OCI-LY1 (cell line): ENCODE measurements at regions not wholly inside any gene's neighbourhood (a gene's known extent, or its start where the extent isn't known, plus 50 kb on each side); places are given as distances from the start of the nearest gene placed in this dataset.

Experiments used
- H2AFZ ChIP-seq: fragments of 200-600 bp; sonication (generic), shearing (Covaris generic); 2 replicates; pipeline ENCODE4 v1.6.0; 2014; ENCODE audit warnings: antibody characterized with exemption, mild to moderate bottlenecking, low read length
- H3F3A ChIP-seq: fragments of 200-600 bp; sonication (generic), shearing (Covaris generic); 2 replicates; pipeline ENCODE4 v1.6.0; 2014; ENCODE audit warnings: mild to moderate bottlenecking, antibody characterized with exemption, low read length, moderate library complexity; ENCODE audit not compliant: insufficient read depth
- H3K27ac ChIP-seq: fragments of 200-600 bp; sonication (generic); 2 replicates; pipeline ENCODE4 v1.5.1; 2014; ENCODE audit warnings: low read length, mixed run types, mild to moderate bottlenecking, low read depth; ENCODE audit not compliant: poor library complexity, severe bottlenecking
- H3K27me3 ChIP-seq: fragments of 200-600 bp; sonication (generic); 2 replicates; pipeline ENCODE4 v1.6.0; 2014; ENCODE audit warnings: antibody characterized with exemption, mild to moderate bottlenecking, low read length, moderate library complexity; ENCODE audit not compliant: insufficient read depth
- H3K36me3 ChIP-seq: fragments of 200-600 bp; sonication (generic); 2 replicates; pipeline ENCODE4 v1.6.1; 2014; ENCODE audit warnings: mild to moderate bottlenecking, antibody characterized with exemption, low read length, moderate library complexity, mixed read lengths; ENCODE audit not compliant: insufficient read depth
- H3K4me1 ChIP-seq: fragments of 200-600 bp; sonication (generic); 2 replicates; pipeline ENCODE4 v1.5.1; 2014; ENCODE audit warnings: mild to moderate bottlenecking, low read length, moderate library complexity; ENCODE audit not compliant: insufficient read depth, severe bottlenecking
- H3K4me2 ChIP-seq: fragments of 200-600 bp; sonication (generic), shearing (Covaris generic); 2 replicates; pipeline ENCODE4 v1.6.1; 2014; ENCODE audit warnings: low read length
- H3K4me3 ChIP-seq: fragments of 200-600 bp; sonication (generic); 2 replicates; pipeline ENCODE4 v1.5.1; 2014; ENCODE audit warnings: low read length, low read depth, mild to moderate bottlenecking, mixed read lengths; ENCODE audit not compliant: poor library complexity, severe bottlenecking
- H3K79me2 ChIP-seq: fragments of 200-600 bp; shearing (Covaris generic); 2 replicates; pipeline ENCODE4 v1.6.1; 2016; ENCODE audit warnings: mixed run types, low read length, mixed read lengths; ENCODE audit not compliant: insufficient read depth
- H3K9ac ChIP-seq: fragments of 200-600 bp; sonication (generic), shearing (Covaris generic); 2 replicates; pipeline ENCODE4 v1.6.1; 2014; ENCODE audit warnings: mild to moderate bottlenecking, low read length, mixed read lengths
- H3K9me2 ChIP-seq: fragments of 200-600 bp; sonication (generic), shearing (Covaris generic); 2 replicates; pipeline ENCODE4 v1.6.1; 2014; ENCODE audit warnings: low read depth, mild to moderate bottlenecking, low read length, mixed read lengths
- H3K9me3 ChIP-seq: fragments of 200-600 bp; shearing (Covaris generic); 2 replicates; pipeline ENCODE4 v1.6.1; 2014; ENCODE audit warnings: low read length, mixed read lengths
- H4K20me1 ChIP-seq: fragments of 200-600 bp; sonication (generic), shearing (Covaris generic); 2 replicates; pipeline ENCODE4 v1.6.0; 2016; ENCODE audit warnings: mild to moderate bottlenecking, low read length; ENCODE audit not compliant: insufficient read depth
- CTCF ChIP-seq: fragments of 200-600 bp; sonication (generic), shearing (Covaris generic); IDR thresholded peaks from 2 replicates; pipeline ENCODE4 v1.5.1; 2017; ENCODE audit warnings: mild to moderate bottlenecking, antibody characterized with exemption, low read length, moderate library complexity, mixed read lengths
- EZH2 ChIP-seq: fragments of 200-600 bp; sonication (generic), shearing (Covaris generic); IDR thresholded peaks from 2 replicates; pipeline ENCODE4 v1.8.0; 2017; ENCODE audit warnings: borderline replicate concordance, mixed run types, mild to moderate bottlenecking, antibody characterized with exemption, low read length, moderate library complexity, mixed read lengths

GRCh38 chr2:238765590-238765989 lies 82.3 kb upstream of the TWIST2 start:
- Histone ChIP-seq H3K4me2 (no peak overlapping the region), H3K9me3 (no peaks in the 10 kb centered on the region), H3K36me3 (no peaks in the 10 kb centered on the region), H4K20me1 (no peaks in the 10 kb centered on the region), H3K27me3 (no peaks in the 10 kb centered on the region), H3K9me2 (no peaks in the 10 kb centered on the region), H3K27ac (no peak overlapping the region), H3K4me3 (no peak overlapping the region), H2AFZ (no peak overlapping the region), H3K79me2 (no peaks in the 10 kb centered on the region), H3K9ac (no peak overlapping the region), H3K4me1 (no peaks in the 10 kb centered on the region), H3F3A (no peaks in the 10 kb centered on the region)
- TF ChIP-seq CTCF, result no peak
- no peak for TF ChIP-seq EZH2

GRCh38 chr2:238771218-238771617 lies 76.7 kb upstream of the TWIST2 start:
- H3K9me3 ChIP-seq, result no peaks in the 10 kb centered on the region
- H3K4me3 ChIP-seq, result no peak overlapping the region
- no peak overlapping the region for H3K27ac ChIP-seq
- H3K36me3 ChIP-seq, result no peaks in the 10 kb centered on the region
- no peak overlapping the region for H3K4me2 ChIP-seq
- H3K9ac ChIP-seq, result no peak overlapping the region
- no peaks in the 10 kb centered on the region for H4K20me1 ChIP-seq
- TF ChIP-seq EZH2, result no peak
- no peak for TF ChIP-seq CTCF
- H2AFZ ChIP-seq, result no peak overlapping the region
- no peaks in the 10 kb centered on the region for H3K4me1 ChIP-seq
- H3F3A ChIP-seq, result peaks cover 5% of the 10 kb centered on the region; the same call in 1 of the 2 replicates
- no peaks in the 10 kb centered on the region for H3K79me2 ChIP-seq
- H3K27me3 ChIP-seq, result no peaks in the 10 kb centered on the region
- H3K9me2 ChIP-seq, result no peaks in the 10 kb centered on the region

GRCh38 chr2:238771639-238772038 lies 76.2 kb upstream of the TWIST2 start:
- H3K79me2 ChIP-seq, result no peaks in the 10 kb centered on the region
- no peaks in the 10 kb centered on the region for H3K4me1 ChIP-seq
- no peak overlapping the region for H3K4me2 ChIP-seq
- no peaks in the 10 kb centered on the region for H3K27me3 ChIP-seq
- H3K36me3 ChIP-seq, result no peaks in the 10 kb centered on the region
- no peak for TF ChIP-seq EZH2
- no peak for TF ChIP-seq CTCF
- H3K4me3 ChIP-seq, result no peak overlapping the region
- peaks cover 5% of the 10 kb centered on the region; the same call in 1 of the 2 replicates for H3F3A ChIP-seq
- H3K9me2 ChIP-seq, result no peaks in the 10 kb centered on the region
- H4K20me1 ChIP-seq, result no peaks in the 10 kb centered on the region
- H3K27ac ChIP-seq, result no peak overlapping the region
- no peak overlapping the region for H2AFZ ChIP-seq
- no peaks in the 10 kb centered on the region for H3K9me3 ChIP-seq
- no peak overlapping the region for H3K9ac ChIP-seq
